ENCODE measurements at regions not wholly inside any gene's neighbourhood (a gene's known extent, or its start where the extent isn't known, plus 50 kb on each side); places are given as distances from the start of the nearest gene placed in this dataset.

- DNase-seq (ENCODE audit: low read depth in 2 of 2), result no peak
Measured at GRCh38 chr5:173830421-173830820, 57.7 kb upstream of the CPEB4 start.

- no peak for DNase-seq (ENCODE audit: low read depth in 2 of 2)
Measured at GRCh38 chr5:173831196-173831914, 56.8 kb upstream of the CPEB4 start.

GRCh38 chr5:173832386-173832785, 55.8 kb upstream of the CPEB4 start:
- no peak for DNase-seq (ENCODE audit: low read depth in 2 of 2)

- no peak for DNase-seq (ENCODE audit: low read depth in 2 of 2)
Measured at GRCh38 chr5:173833196-173833985, 54.8 kb upstream of the CPEB4 start.

GRCh38 chr5:173834071-173834771, 53.9 kb upstream of the CPEB4 start:
- no peak for DNase-seq (ENCODE audit: low read depth in 2 of 2)

GRCh38 chr5:173835131-173835530, 53.0 kb upstream of the CPEB4 start:
- DNase-seq (ENCODE audit: low read depth in 2 of 2), result no peak

- no peak for DNase-seq (ENCODE audit: low read depth in 2 of 2)
Measured at GRCh38 chr5:173835661-173836060, 52.5 kb upstream of the CPEB4 start.

- DNase-seq (ENCODE audit: low read depth in 2 of 2), result no peak
Measured at GRCh38 chr5:173837654-173838053, 50.5 kb upstream of the CPEB4 start.

Data from fibroblast of skin of left quadriceps (primary cell).